Mesenchymal stem cell (in vitro differentiated cells and primary cell): ENCODE measurements at regions not wholly inside any gene's neighbourhood (a gene's known extent, or its start where the extent isn't known, plus 50 kb on each side); places are given as distances from the start of the nearest gene placed in this dataset.

Experiments used
- DNase-seq: peaks from one replicate; pipeline ENCODE4 v3.0.0-alpha.2; 2013
- H2AFZ ChIP-seq: one replicate; pipeline ENCODE4 v1.6.1; 2013; ENCODE audit warnings: low read depth, mild to moderate bottlenecking, control low read depth, inconsistent platforms, low read length, moderate library complexity
- H2AK5ac ChIP-seq: 2 replicates; pipeline ENCODE4 v1.6.1; 2013; ENCODE audit warnings: low read length, moderate library complexity, mild to moderate bottlenecking, inconsistent platforms; ENCODE audit not compliant: severe bottlenecking
- H2BK120ac ChIP-seq: one replicate; pipeline ENCODE4 v1.6.1; 2013; ENCODE audit warnings: low read depth, mild to moderate bottlenecking, inconsistent platforms, low read length, moderate library complexity
- H2BK12ac ChIP-seq, 2 experiments: one replicate each; pipeline ENCODE4 v1.6.1; 2013; ENCODE audit warnings: inconsistent platforms in 2 of 2, low read length in 2 of 2, mild to moderate bottlenecking in 2 of 2, moderate library complexity in 2 of 2, control low read depth in 1 of 2
- H2BK15ac ChIP-seq: one replicate; pipeline ENCODE4 v1.6.1; 2013; ENCODE audit warnings: mild to moderate bottlenecking, low read depth, inconsistent platforms; ENCODE audit not compliant: poor library complexity, severe bottlenecking
- H2BK5ac ChIP-seq: 2 replicates; pipeline ENCODE4 v1.6.1; 2013; ENCODE audit warnings: low read depth, mild to moderate bottlenecking, low read length, control low read depth, inconsistent platforms; ENCODE audit not compliant: poor library complexity, severe bottlenecking
- H3K14ac ChIP-seq, 2 experiments: one replicate each; pipeline ENCODE4 v1.6.1; 2013; ENCODE audit warnings: inconsistent platforms in 2 of 2, low read length in 2 of 2, control low read depth in 1 of 2, mild to moderate bottlenecking in 1 of 2, moderate library complexity in 1 of 2
- H3K18ac ChIP-seq, 2 experiments: one replicate each; pipeline ENCODE4 v1.6.1; 2013; ENCODE audit warnings: inconsistent platforms in 2 of 2, low read length in 2 of 2, control low read depth in 1 of 2, low read depth in 1 of 2, mild to moderate bottlenecking in 1 of 2
- H3K23ac ChIP-seq, 2 experiments: one replicate each; pipeline ENCODE4 v1.6.1; 2013; ENCODE audit warnings: inconsistent platforms in 2 of 2, low read length in 2 of 2, mild to moderate bottlenecking in 2 of 2, moderate library complexity in 2 of 2, control low read depth in 1 of 2
- H3K27ac ChIP-seq: 2 replicates; pipeline ENCODE4 v1.5.1; 2013; ENCODE audit warnings: mild to moderate bottlenecking, moderate library complexity, low read length, control low read depth, inconsistent platforms; ENCODE audit not compliant: poor library complexity, severe bottlenecking
- H3K27me3 ChIP-seq, 2 experiments: 2 replicates each; pipeline versions ENCODE4 v1.6.1 to v1.7.0; 2013; ENCODE audit warnings: low read length in 2 of 2, mild to moderate bottlenecking in 2 of 2, moderate library complexity in 2 of 2, control low read depth in 1 of 2, inconsistent platforms in 1 of 2; ENCODE audit not compliant: control insufficient read depth in 1 of 2, insufficient read depth in 1 of 2
- H3K36me3 ChIP-seq, 2 experiments: 2 replicates each; pipeline versions ENCODE4 v1.6.1 to v1.7.0; 2013; ENCODE audit warnings: low read length in 2 of 2, control low read depth in 1 of 2, inconsistent platforms in 1 of 2, low read depth in 1 of 2, mild to moderate bottlenecking in 1 of 2; ENCODE audit not compliant: insufficient read depth in 2 of 2, control insufficient read depth in 1 of 2
- H3K4ac ChIP-seq, 2 experiments: one replicate each; pipeline ENCODE4 v1.6.1; 2013; ENCODE audit warnings: inconsistent platforms in 2 of 2, low read length in 2 of 2, mild to moderate bottlenecking in 2 of 2, moderate library complexity in 2 of 2, control low read depth in 1 of 2, low read depth in 1 of 2
- H3K4me1 ChIP-seq: 2 replicates; pipeline ENCODE4 v1.6.1; 2013; ENCODE audit warnings: low read depth, low read length, control low read depth; ENCODE audit not compliant: control insufficient read depth, insufficient read depth
- H3K4me2 ChIP-seq: 2 replicates; pipeline ENCODE4 v1.6.1; 2013; ENCODE audit warnings: low read length, mild to moderate bottlenecking, inconsistent platforms; ENCODE audit not compliant: poor library complexity, severe bottlenecking
- H3K4me3 ChIP-seq, 2 experiments: 2 replicates each; pipeline versions ENCODE4 v1.5.1 to v1.7.0; 2013; ENCODE audit warnings: low read length in 2 of 2, mild to moderate bottlenecking in 2 of 2, control low read depth in 1 of 2, low read depth in 1 of 2; ENCODE audit not compliant: insufficient read depth in 1 of 2
- H3K79me1 ChIP-seq: replicated peaks from 2 replicates; pipeline ENCODE4 v1.6.1; 2013; ENCODE audit warnings: mild to moderate bottlenecking, control low read depth, low read length, inconsistent platforms; ENCODE audit not compliant: poor library complexity, severe bottlenecking
- H3K9ac ChIP-seq: 2 replicates; pipeline ENCODE4 v1.7.0; 2013; ENCODE audit warnings: mild to moderate bottlenecking, low read length, moderate library complexity
- H3K9me3 ChIP-seq: 2 replicates; pipeline ENCODE4 v1.7.0; 2013; ENCODE audit warnings: mild to moderate bottlenecking, low read length; ENCODE audit not compliant: control insufficient read depth
- H4K8ac ChIP-seq: one replicate; pipeline ENCODE4 v1.6.1; 2013; ENCODE audit warnings: inconsistent platforms, mild to moderate bottlenecking, low read length, moderate library complexity
- H4K91ac ChIP-seq: one replicate; pipeline ENCODE4 v1.6.1; 2013; ENCODE audit warnings: mild to moderate bottlenecking, low read length, inconsistent platforms
- WGBS: methylation state at CpG from one replicate; pipeline ENCODE4 v1.1.7; 2013; ENCODE audit warnings: mixed read lengths; 5-methylcytosine and 5-hydroxymethylcytosine counted together

DNA sequence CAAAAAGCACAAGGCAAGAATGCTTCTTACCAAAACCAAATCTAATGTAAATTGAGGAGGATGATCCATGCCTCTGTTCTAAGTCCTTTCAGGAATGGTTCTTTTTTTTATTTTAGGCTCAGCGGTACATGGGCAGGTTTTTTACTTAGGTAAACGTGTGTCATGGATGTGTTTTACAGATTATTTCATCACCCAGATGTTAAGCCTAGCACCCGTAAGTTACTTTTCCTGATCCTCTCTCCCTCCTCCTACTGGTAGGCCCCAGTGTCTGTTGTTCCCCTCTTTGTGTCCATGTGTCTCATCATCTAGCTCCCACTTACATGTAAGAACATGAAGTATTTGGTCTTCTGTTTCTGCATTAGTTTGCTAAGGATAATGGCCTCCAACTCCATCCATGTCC is 289.2 kb upstream of the THBS1 start:
- H3K27me3 ChIP-seq, result no peaks in the 10 kb centered on the region
- H4K8ac ChIP-seq, result no peak overlapping the region
- no peak overlapping the region for H4K91ac ChIP-seq
- no peak overlapping the region for H2AK5ac ChIP-seq
- no peak overlapping the region for H2AFZ ChIP-seq
- no peak overlapping the region for H3K27ac ChIP-seq
- H3K9me3 ChIP-seq, result no peaks in the 10 kb centered on the region
- no peak for DNase-seq
- no peak overlapping the region for H2BK5ac ChIP-seq
- no peak overlapping the region for H2BK120ac ChIP-seq
- no peaks in the 10 kb centered on the region for H3K36me3 ChIP-seq
- H3K23ac ChIP-seq, result no peak overlapping the region
- H3K18ac ChIP-seq, result no peak overlapping the region
- WGBS, result 100% methylated on average over 2 of the region's 3 CpGs
- H2BK12ac ChIP-seq, result no peak overlapping the region
- no peak overlapping the region for H3K14ac ChIP-seq
- H3K4me3 ChIP-seq, result no peak overlapping the region
- H3K4me2 ChIP-seq, result no peak overlapping the region
- peaks cover 2% of the 10 kb centered on the region for H3K4me1 ChIP-seq
- H2BK15ac ChIP-seq, result no peak overlapping the region
- no peak overlapping the region for H3K9ac ChIP-seq
- H3K4ac ChIP-seq, result no peak overlapping the region
- no peaks in the 10 kb centered on the region for H3K79me1 ChIP-seq

DNA sequence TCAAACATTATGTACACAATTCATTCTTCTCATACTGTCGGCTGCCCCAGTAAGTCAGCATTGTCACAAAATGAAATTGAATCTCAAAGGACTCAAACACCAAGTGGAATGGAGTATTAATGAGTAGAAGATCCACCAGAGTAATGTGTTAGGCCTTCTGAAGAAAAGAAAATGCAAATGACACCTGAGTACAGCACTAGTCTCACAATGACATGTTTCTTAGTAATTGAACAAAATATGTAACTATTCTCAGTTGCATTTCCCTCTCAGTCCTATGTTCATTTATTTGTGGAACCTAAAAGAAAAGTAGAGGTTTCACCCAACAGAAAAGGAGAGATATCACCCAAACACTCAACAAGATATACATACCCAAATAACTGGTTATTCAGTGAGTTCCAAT is 283.9 kb upstream of the THBS1 start:
- Histone ChIP-seq H3K4me2 (no peak overlapping the region), H2BK15ac (no peak overlapping the region), H3K9me3 (no peaks in the 10 kb centered on the region), H3K23ac (no peak overlapping the region), H3K4me1 (peaks cover 2% of the 10 kb centered on the region), H2AFZ (no peak overlapping the region), H4K91ac (no peak overlapping the region), H3K27me3 (no peaks in the 10 kb centered on the region), H3K27ac (no peak overlapping the region), H2BK120ac (no peak overlapping the region), H2BK12ac (no peak overlapping the region), H2BK5ac (no peak overlapping the region), H3K36me3 (no peaks in the 10 kb centered on the region), H3K9ac (no peak overlapping the region), H4K8ac (no peak overlapping the region), H3K18ac (no peak overlapping the region), H2AK5ac (no peak overlapping the region), H3K14ac (no peak overlapping the region), H3K79me1 (no peaks in the 10 kb centered on the region), H3K4ac (no peak overlapping the region), H3K4me3 (no peak overlapping the region)
- no peak for DNase-seq
- 100% methylated on average over 1 of the region's 1 CpG for WGBS

DNA sequence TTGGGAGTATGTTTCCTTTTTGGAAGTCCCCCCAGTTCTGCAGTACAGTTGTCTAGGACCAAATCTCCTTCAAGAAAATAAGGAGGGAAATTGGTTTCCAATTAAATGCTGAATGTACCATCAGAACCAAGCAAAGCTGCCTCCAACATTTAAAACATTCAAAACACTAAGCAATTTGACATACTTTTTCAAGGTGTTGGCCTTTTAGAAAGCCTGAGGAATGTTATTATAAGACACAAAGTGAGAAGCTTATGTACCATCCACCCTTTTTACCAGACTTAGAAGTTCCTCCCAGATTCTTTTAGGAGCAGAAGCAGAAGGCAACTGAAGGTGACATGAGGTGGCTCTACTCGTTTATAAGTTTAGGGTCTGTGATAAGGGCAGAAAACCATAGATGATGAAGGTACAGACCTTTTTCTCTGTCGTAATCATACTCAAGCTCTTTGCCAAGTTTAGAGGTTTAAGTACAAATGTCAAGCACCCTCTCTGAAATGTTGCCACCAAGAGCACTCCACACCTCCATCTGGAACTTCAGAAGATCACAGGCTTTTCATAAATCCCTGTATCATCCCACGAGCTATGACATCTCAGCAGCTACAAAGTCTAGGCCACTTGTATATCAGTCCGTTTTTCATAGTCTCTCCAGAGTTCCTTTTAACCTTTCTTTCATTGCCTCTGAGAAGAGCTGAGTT is 282.5 kb upstream of the THBS1 start:
- H3K4me1 ChIP-seq, result peaks cover 2% of the 10 kb centered on the region
- H2BK12ac ChIP-seq, result no peak overlapping the region
- no peak overlapping the region for H4K91ac ChIP-seq
- no peak overlapping the region for H2AFZ ChIP-seq
- no peak overlapping the region for H3K4me3 ChIP-seq
- no peak overlapping the region for H4K8ac ChIP-seq
- H2BK5ac ChIP-seq, result no peak overlapping the region
- 83% methylated on average over 2 of the region's 4 CpGs for WGBS
- no peaks in the 10 kb centered on the region for H3K36me3 ChIP-seq
- H3K18ac ChIP-seq, result no peak overlapping the region
- no peak overlapping the region for H2BK120ac ChIP-seq
- H3K23ac ChIP-seq, result no peak overlapping the region
- H3K27me3 ChIP-seq, result no peaks in the 10 kb centered on the region
- H3K4me2 ChIP-seq, result no peak overlapping the region
- no peak overlapping the region for H3K4ac ChIP-seq
- H3K9ac ChIP-seq, result no peak overlapping the region
- no peak overlapping the region for H2AK5ac ChIP-seq
- no peaks in the 10 kb centered on the region for H3K9me3 ChIP-seq
- H3K79me1 ChIP-seq, result no peaks in the 10 kb centered on the region
- no peak for DNase-seq
- no peak overlapping the region for H3K27ac ChIP-seq
- no peak overlapping the region for H2BK15ac ChIP-seq
- no peak overlapping the region for H3K14ac ChIP-seq

DNA sequence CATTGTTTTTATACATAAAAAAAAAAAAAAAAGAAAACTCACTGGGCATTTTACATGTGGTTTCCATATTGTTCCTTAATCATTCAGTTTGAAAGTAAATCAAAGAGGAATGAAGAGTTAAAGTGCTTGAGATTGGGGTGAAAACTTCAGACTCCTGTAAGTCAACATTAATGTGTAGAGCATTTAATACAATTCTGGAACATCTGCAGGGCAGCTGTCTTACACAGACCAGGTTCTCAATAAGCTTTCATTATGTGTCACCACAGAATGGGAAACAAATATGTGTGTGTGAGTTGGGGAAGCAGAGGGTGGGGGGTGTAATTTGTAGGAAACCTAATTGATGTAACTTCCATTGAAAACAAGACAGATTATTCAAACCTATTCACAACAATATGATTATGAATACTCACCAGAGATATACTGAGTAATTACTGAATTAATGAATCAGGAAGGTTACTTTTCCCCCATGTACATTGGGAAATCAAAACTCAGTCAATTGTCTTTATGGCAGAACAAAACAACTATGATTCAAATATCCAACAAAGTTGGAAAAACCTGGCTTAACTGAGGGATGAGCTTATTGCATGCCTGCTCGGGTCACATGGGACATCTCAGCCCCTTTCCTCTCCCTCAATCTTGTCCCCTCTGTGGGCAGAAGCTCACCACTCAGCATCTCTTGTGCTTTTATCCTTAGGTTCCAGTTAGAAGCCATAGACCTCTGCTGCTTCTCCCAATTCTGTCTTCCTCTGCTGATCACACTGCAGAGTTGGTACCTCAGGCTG is 281.2 kb upstream of the THBS1 start:
- no peaks in the 10 kb centered on the region for H3K79me1 ChIP-seq
- H2BK12ac ChIP-seq, result peak overlapping the region in 1 of 2 experiments; percentile 29
- H3K4me1 ChIP-seq, result peaks cover 2% of the 10 kb centered on the region
- H3K9me3 ChIP-seq, result no peaks in the 10 kb centered on the region
- no peaks in the 10 kb centered on the region for H3K36me3 ChIP-seq
- H3K14ac ChIP-seq, result no peak overlapping the region
- H3K4me3 ChIP-seq, result no peak overlapping the region
- WGBS, result 88% methylated on average over 1 of the region's 1 CpG
- no peak for DNase-seq
- H3K4ac ChIP-seq, result no peak overlapping the region
- H4K91ac ChIP-seq, result no peak overlapping the region
- H2BK5ac ChIP-seq, result no peak overlapping the region
- no peak overlapping the region for H3K9ac ChIP-seq
- no peaks in the 10 kb centered on the region for H3K27me3 ChIP-seq
- no peak overlapping the region for H4K8ac ChIP-seq
- H2BK15ac ChIP-seq, result no peak overlapping the region
- H3K27ac ChIP-seq, result peak overlapping the region; percentile 28
- no peak overlapping the region for H2AFZ ChIP-seq
- no peak overlapping the region for H3K4me2 ChIP-seq
- H3K18ac ChIP-seq, result no peak overlapping the region
- no peak overlapping the region for H2AK5ac ChIP-seq
- no peak overlapping the region for H3K23ac ChIP-seq
- H2BK120ac ChIP-seq, result no peak overlapping the region
